Sigmoid colon (tissue), 4 donors: ENCODE measurements at regions not wholly inside any gene's neighbourhood (a gene's known extent, or its start where the extent isn't known, plus 50 kb on each side); places are given as distances from the start of the nearest gene placed in this dataset.

Source experiments
- EP300 ChIP-seq, 4 donors: sonication (generic); formaldehyde crosslinking; IDR thresholded peaks; one replicate each; pipeline ENCODE4 v1.6.1; 2017; ENCODE audit warnings: antibody characterized with exemption in 4 of 4
- POLR2A ChIP-seq, 2 donors: fragments of 450-650 bp; IDR thresholded peaks; one replicate each; pipeline ENCODE4 v1.6.1; 2016; ENCODE audit warnings: antibody characterized with exemption in 2 of 2, mild to moderate bottlenecking in 2 of 2, moderate library complexity in 2 of 2
- POLR2AphosphoS5 ChIP-seq, 4 donors: sonication (generic); formaldehyde crosslinking; IDR thresholded peaks; one replicate each; pipeline ENCODE4 v1.6.1; 2017; ENCODE audit warnings: antibody characterized with exemption in 4 of 4
- TF ChIP-seq, protein P1 (sequence below), 4 experiments: fragments of 450-650 bp in 3 of 4; fragments of 200-600 bp in 1 of 4; IDR thresholded peaks; one replicate each; pipeline ENCODE4 v1.5.1; 2016 to 2019; ENCODE audit warnings: antibody characterized with exemption in 4 of 4, mild to moderate bottlenecking in 3 of 4, moderate library complexity in 2 of 4

DNA sequence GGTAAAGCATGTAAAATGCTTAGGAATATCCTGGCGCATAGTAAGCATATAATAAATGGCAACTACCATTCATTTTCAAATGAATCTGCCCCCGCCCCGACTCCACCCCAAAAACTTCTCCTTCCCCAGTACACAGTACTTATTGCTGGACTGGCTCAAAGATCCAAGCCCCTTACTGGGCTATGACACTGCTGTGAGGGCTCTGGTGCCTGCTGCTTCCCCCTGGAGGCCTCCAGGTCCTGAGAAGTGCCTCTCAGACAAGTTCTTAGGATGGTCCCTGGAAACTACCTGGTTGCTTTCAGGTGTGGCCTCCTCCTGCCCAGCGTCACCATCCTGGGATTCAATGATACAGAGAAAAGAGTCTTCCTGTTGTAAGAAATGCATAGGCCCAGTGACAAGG lies 190.6 kb upstream of the NTM start:
- TF ChIP-seq, protein P1, sequence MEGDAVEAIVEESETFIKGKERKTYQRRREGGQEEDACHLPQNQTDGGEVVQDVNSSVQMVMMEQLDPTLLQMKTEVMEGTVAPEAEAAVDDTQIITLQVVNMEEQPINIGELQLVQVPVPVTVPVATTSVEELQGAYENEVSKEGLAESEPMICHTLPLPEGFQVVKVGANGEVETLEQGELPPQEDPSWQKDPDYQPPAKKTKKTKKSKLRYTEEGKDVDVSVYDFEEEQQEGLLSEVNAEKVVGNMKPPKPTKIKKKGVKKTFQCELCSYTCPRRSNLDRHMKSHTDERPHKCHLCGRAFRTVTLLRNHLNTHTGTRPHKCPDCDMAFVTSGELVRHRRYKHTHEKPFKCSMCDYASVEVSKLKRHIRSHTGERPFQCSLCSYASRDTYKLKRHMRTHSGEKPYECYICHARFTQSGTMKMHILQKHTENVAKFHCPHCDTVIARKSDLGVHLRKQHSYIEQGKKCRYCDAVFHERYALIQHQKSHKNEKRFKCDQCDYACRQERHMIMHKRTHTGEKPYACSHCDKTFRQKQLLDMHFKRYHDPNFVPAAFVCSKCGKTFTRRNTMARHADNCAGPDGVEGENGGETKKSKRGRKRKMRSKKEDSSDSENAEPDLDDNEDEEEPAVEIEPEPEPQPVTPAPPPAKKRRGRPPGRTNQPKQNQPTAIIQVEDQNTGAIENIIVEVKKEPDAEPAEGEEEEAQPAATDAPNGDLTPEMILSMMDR (IDR thresholded peaks at IDR 0.05), result no peak
- TF ChIP-seq POLR2A (IDR thresholded peaks at IDR 0.05) (no peak), POLR2AphosphoS5 (IDR thresholded peaks at IDR 0.05) (no peak), EP300 (IDR thresholded peaks at IDR 0.05) (no peak)
